Activated naive CD8-positive, alpha-beta T cell treated with anti-CD3 and anti-CD28 coated beads, Interleukin-2, amount 10 ng/mL, durations not matched to agents 7 days and 5 days (primary cell): ENCODE measurements at regions not wholly inside any gene's neighbourhood (a gene's known extent, or its start where the extent isn't known, plus 50 kb on each side); places are given as distances from the start of the nearest gene placed in this dataset.
"Not testable (repeated sequence)": the region's sequence is repeated elsewhere in the genome, so short reads cannot be mapped to it uniquely, and the experiment has no call there.

Experiments
- ATAC-seq: fragments of 150-1000 bp; cut with Tn5 transposase; one replicate; pipeline ENCODE4 v1.10.0; 2021; ENCODE audit warnings: low read depth, moderate library complexity
- POLR2A ChIA-PET: fragments of 350-600 bp; sonication (Branson Sonifier 250); formaldehyde crosslinking; loops from one replicate; lab custom pipeline; 2021; ENCODE audit warnings: antibody characterized with exemption; lab: Charles Lee
- DNase-seq: peaks from one replicate; pipeline ENCODE4 v3.0.0; 2021
- H3K27ac Mint-ChIP-seq: one replicate; pipeline ENCODE4 v1.8.0; 2022; ENCODE audit warnings: mild to moderate bottlenecking, mixed read lengths
- H3K27me3 Mint-ChIP-seq: one replicate; pipeline ENCODE4 v1.8.0; 2022; ENCODE audit warnings: mild to moderate bottlenecking, moderate library complexity, mixed read lengths
- H3K36me3 Mint-ChIP-seq: one replicate; pipeline ENCODE4 v1.8.0; 2021; ENCODE audit warnings: mild to moderate bottlenecking, mixed read lengths
- H3K4me1 Mint-ChIP-seq: one replicate; pipeline ENCODE4 v1.8.0; 2021; ENCODE audit warnings: mixed read lengths
- H3K4me3 Mint-ChIP-seq: one replicate; pipeline ENCODE4 v1.8.0; 2022; ENCODE audit warnings: mild to moderate bottlenecking, moderate library complexity, mixed read lengths
- H3K9me3 Mint-ChIP-seq: one replicate; pipeline ENCODE4 v1.8.0; 2021; ENCODE audit warnings: mixed read lengths

- H3K9me3 Mint-ChIP-seq, H3K27me3 Mint-ChIP-seq, H3K4me3 Mint-ChIP-seq, DNase-seq, H3K36me3 Mint-ChIP-seq, POLR2A ChIA-PET, H3K27ac Mint-ChIP-seq, H3K4me1 Mint-ChIP-seq, ATAC-seq: not testable (repeated sequence)
These were observed 667.6 kb downstream of the UQCRFS1 start for GRCh38 chr19:28545397-28545796.

GRCh38 chr19:28544451-28545261, 668.3 kb downstream of the UQCRFS1 start:
- no peaks in the 10 kb centered on the region for H3K9me3 Mint-ChIP-seq
- H3K36me3 Mint-ChIP-seq, result no peaks in the 10 kb centered on the region
- no peak for ATAC-seq
- no peaks in the 10 kb centered on the region for H3K27me3 Mint-ChIP-seq
- no peak overlapping the region for H3K27ac Mint-ChIP-seq
- POLR2A ChIA-PET, result no interaction called here
- H3K4me1 Mint-ChIP-seq, result no peaks in the 10 kb centered on the region
- H3K4me3 Mint-ChIP-seq, result no peak overlapping the region
- no peak for DNase-seq

GRCh38 chr19:28543244-28543776, 669.6 kb downstream of the UQCRFS1 start:
- ATAC-seq (no peak), DNase-seq (no peak)
- Mint-ChIP-seq H3K9me3 (no peaks in the 10 kb centered on the region), H3K27ac (no peak overlapping the region), H3K4me3 (no peak overlapping the region), H3K36me3 (no peaks in the 10 kb centered on the region), H3K4me1 (no peaks in the 10 kb centered on the region), H3K27me3 (no peaks in the 10 kb centered on the region)
- POLR2A ChIA-PET, result no interaction called here

GRCh38 chr19:28542394-28543243, 670.3 kb downstream of the UQCRFS1 start:
- H3K27me3 Mint-ChIP-seq, result no peaks in the 10 kb centered on the region
- H3K4me1 Mint-ChIP-seq, result no peaks in the 10 kb centered on the region
- no peak overlapping the region for H3K4me3 Mint-ChIP-seq
- no peaks in the 10 kb centered on the region for H3K36me3 Mint-ChIP-seq
- no peak for DNase-seq
- no peak for ATAC-seq
- H3K27ac Mint-ChIP-seq, result no peak overlapping the region
- H3K9me3 Mint-ChIP-seq, result no peaks in the 10 kb centered on the region
- POLR2A ChIA-PET, result no interaction called here

- no peaks in the 10 kb centered on the region for H3K27me3 Mint-ChIP-seq
- no peaks in the 10 kb centered on the region for H3K36me3 Mint-ChIP-seq
- no peak overlapping the region for H3K4me3 Mint-ChIP-seq
- DNase-seq (no peak), ATAC-seq (no peak)
- H3K4me1 Mint-ChIP-seq, result no peaks in the 10 kb centered on the region
- H3K9me3 Mint-ChIP-seq, result no peaks in the 10 kb centered on the region
- H3K27ac Mint-ChIP-seq, result no peak overlapping the region
- POLR2A ChIA-PET, result no interaction called here
These were observed 671.2 kb downstream of the UQCRFS1 start for GRCh38 chr19:28541602-28542393.

- H3K27me3 Mint-ChIP-seq, result no peaks in the 10 kb centered on the region
- no peaks in the 10 kb centered on the region for H3K4me1 Mint-ChIP-seq
- H3K27ac Mint-ChIP-seq, result no peak overlapping the region
- no peak for DNase-seq
- H3K4me3 Mint-ChIP-seq, result no peak overlapping the region
- H3K36me3 Mint-ChIP-seq, result no peaks in the 10 kb centered on the region
- H3K9me3 Mint-ChIP-seq, result no peaks in the 10 kb centered on the region
- POLR2A ChIA-PET, result no interaction called here
- no peak for ATAC-seq
These were observed 671.9 kb downstream of the UQCRFS1 start for GRCh38 chr19:28541029-28541428.

- DNase-seq, ATAC-seq, H3K4me1 Mint-ChIP-seq, H3K9me3 Mint-ChIP-seq, H3K4me3 Mint-ChIP-seq, H3K27me3 Mint-ChIP-seq, POLR2A ChIA-PET, H3K36me3 Mint-ChIP-seq, H3K27ac Mint-ChIP-seq: not testable (repeated sequence)
These were observed 672.6 kb downstream of the UQCRFS1 start for GRCh38 chr19:28540385-28540784.

- POLR2A ChIA-PET, result no interaction called here
- no peak for ATAC-seq
- Mint-ChIP-seq H3K36me3 (no peaks in the 10 kb centered on the region), H3K4me3 (no peak overlapping the region), H3K27me3 (no peaks in the 10 kb centered on the region), H3K27ac (no peak overlapping the region), H3K4me1 (no peaks in the 10 kb centered on the region), H3K9me3 (peaks cover 4% of the 10 kb centered on the region)
- DNase-seq, result no peak
These were observed 673.2 kb downstream of the UQCRFS1 start for GRCh38 chr19:28539759-28540158.

- POLR2A ChIA-PET, H3K27me3 Mint-ChIP-seq, H3K4me3 Mint-ChIP-seq, DNase-seq, H3K9me3 Mint-ChIP-seq, H3K36me3 Mint-ChIP-seq, H3K27ac Mint-ChIP-seq, ATAC-seq, H3K4me1 Mint-ChIP-seq: not testable (repeated sequence)
These were observed 674.4 kb downstream of the UQCRFS1 start for GRCh38 chr19:28538579-28538978.

GRCh38 chr19:28537896-28538295, 675.1 kb downstream of the UQCRFS1 start:
- POLR2A ChIA-PET, result no interaction called here
- no peak for DNase-seq
- H3K36me3 Mint-ChIP-seq, result no peaks in the 10 kb centered on the region
- H3K27ac Mint-ChIP-seq, result no peak overlapping the region
- H3K4me3 Mint-ChIP-seq, result no peak overlapping the region
- no peak for ATAC-seq
- no peaks in the 10 kb centered on the region for H3K27me3 Mint-ChIP-seq
- no peaks in the 10 kb centered on the region for H3K4me1 Mint-ChIP-seq
- peaks cover 4% of the 10 kb centered on the region for H3K9me3 Mint-ChIP-seq

GRCh38 chr19:28537079-28537478, 675.9 kb downstream of the UQCRFS1 start:
- DNase-seq (no peak), ATAC-seq (no peak)
- POLR2A ChIA-PET, result no interaction called here
- Mint-ChIP-seq H3K9me3 (peaks cover 4% of the 10 kb centered on the region), H3K4me1 (no peaks in the 10 kb centered on the region), H3K27ac (no peak overlapping the region), H3K27me3 (no peaks in the 10 kb centered on the region), H3K4me3 (no peak overlapping the region), H3K36me3 (no peaks in the 10 kb centered on the region)

- H3K9me3 Mint-ChIP-seq, result peaks cover 5% of the 10 kb centered on the region
- POLR2A ChIA-PET, result no interaction called here
- H3K36me3 Mint-ChIP-seq, result no peaks in the 10 kb centered on the region
- H3K27me3 Mint-ChIP-seq, result no peaks in the 10 kb centered on the region
- no peak overlapping the region for H3K27ac Mint-ChIP-seq
- ATAC-seq (no peak), DNase-seq (no peak)
- H3K4me3 Mint-ChIP-seq, result no peak overlapping the region
- H3K4me1 Mint-ChIP-seq, result no peaks in the 10 kb centered on the region
These were observed 677.6 kb downstream of the UQCRFS1 start for GRCh38 chr19:28535352-28535775.

GRCh38 chr19:28534766-28535351, 678.1 kb downstream of the UQCRFS1 start:
- Mint-ChIP-seq H3K4me1 (no peaks in the 10 kb centered on the region), H3K9me3 (peaks cover 5% of the 10 kb centered on the region), H3K27me3 (no peaks in the 10 kb centered on the region), H3K36me3 (no peaks in the 10 kb centered on the region), H3K27ac (no peak overlapping the region), H3K4me3 (no peak overlapping the region)
- POLR2A ChIA-PET, result no interaction called here
- DNase-seq, result no peak
- ATAC-seq, result no peak
